D721Med (cell line): ENCODE measurements at regions not wholly inside any gene's neighbourhood (a gene's known extent, or its start where the extent isn't known, plus 50 kb on each side); places are given as distances from the start of the nearest gene placed in this dataset.
A peak's percentile ranks its signal among the peaks of the same experiment; 100 is the strongest.

ENCODE experiments used
- DNase-seq: peaks from one replicate; pipeline ENCODE4 v3.0.0; 2011; ENCODE audit warnings: low spot score; ENCODE audit not compliant: insufficient read length
- FAIRE-seq: peaks from 2 replicates; lab custom pipeline; 2011; peaks lifted over from hg19 to GRCh38; lab: Jason Lieb, UNC
- CTCF ChIP-seq: IDR thresholded peaks from 2 replicates; pipeline ENCODE4 v1.5.1; 2012; ENCODE audit warnings: mild to moderate bottlenecking, control low read depth; ENCODE audit not compliant: insufficient read depth; ENCODE audit errors: missing control alignments

- DNase-seq = no peak
- peak; percentile 76 for TF ChIP-seq CTCF
- FAIRE-seq = peak; percentile 38
Measured at GRCh38 chr4:20544645-20545044, 155.6 kb upstream of the PACRGL start.

GRCh38 chr4:20552004-20552403 lies 148.3 kb upstream of the PACRGL start:
- no peak for FAIRE-seq
- DNase-seq = no peak
- no peak for TF ChIP-seq CTCF

GRCh38 chr4:20554134-20554533 lies 146.1 kb upstream of the PACRGL start:
- no peak for FAIRE-seq
- TF ChIP-seq CTCF = no peak
- no peak for DNase-seq

GRCh38 chr4:20565075-20565721 lies 135.1 kb upstream of the PACRGL start:
- FAIRE-seq = no peak
- TF ChIP-seq CTCF = no peak
- no peak for DNase-seq

- no peak for TF ChIP-seq CTCF
- no peak for FAIRE-seq
- DNase-seq = no peak
Measured at GRCh38 chr4:20570981-20571715, 129.1 kb upstream of the PACRGL start.

- DNase-seq = no peak
- no peak for FAIRE-seq
- no peak for TF ChIP-seq CTCF
Measured at GRCh38 chr4:20572976-20573375, 127.3 kb upstream of the PACRGL start.

- no peak for DNase-seq
- FAIRE-seq = no peak
- no peak for TF ChIP-seq CTCF
Measured at GRCh38 chr4:20574986-20575385, 125.3 kb upstream of the PACRGL start.
